Tibial artery (tissue), 4 donors: ENCODE measurements at regions not wholly inside any gene's neighbourhood (a gene's known extent, or its start where the extent isn't known, plus 50 kb on each side); places are given as distances from the start of the nearest gene placed in this dataset.
A peak's percentile ranks its signal among the peaks of the same experiment; 100 is the strongest.

Experiments
- DNase-seq, 2 donors: peaks; one replicate each; pipeline ENCODE4 v3.0.0-alpha.2; 2019
- H3K27ac ChIP-seq, 2 donors: fragments of 200-600 bp; sonication (generic) in 1 of 2; 1 replicate in 1 of 2; 2 replicates in 1 of 2; pipeline ENCODE4 v1.5.1; 2018 to 2019; ENCODE audit warnings: mild to moderate bottlenecking in 1 of 2
- H3K27me3 ChIP-seq, 2 donors: fragments of 200-600 bp; sonication (generic) in 1 of 2; one replicate each; pipeline versions ENCODE4 v1.5.1 to v1.6.0; 2016 to 2019
- H3K36me3 ChIP-seq, 3 donors: fragments of 200-600 bp; sonication (generic) in 2 of 3; one replicate each; pipeline ENCODE4 v1.5.1; 2016 to 2019; ENCODE audit warnings: mild to moderate bottlenecking in 2 of 3
- H3K4me1 ChIP-seq, 4 donors: fragments of 200-600 bp; sonication (generic) in 2 of 4; 1 replicate in 3 of 4; 2 replicates in 1 of 4; pipeline ENCODE4 v1.5.1; 2016 to 2019
- H3K4me3 ChIP-seq, 2 donors: fragments of 200-600 bp; sonication (generic) in 1 of 2; 1 replicate in 1 of 2; 2 replicates in 1 of 2; pipeline ENCODE4 v1.5.1; 2018 to 2019; ENCODE audit warnings: mild to moderate bottlenecking in 2 of 2
- H3K9me3 ChIP-seq, 3 donors: fragments of 200-600 bp; sonication (generic) in 1 of 3; one replicate each; pipeline ENCODE4 v1.5.1; 2016 to 2019
- intact Hi-C: fragments of 100-400 bp; cut with DNase I; formaldehyde crosslinking; loops from one replicate; pipeline ENCODE4 v1.15.0; 2023; ENCODE audit warnings: low total_unique reads
- TF ChIP-seq, protein P1 (sequence below), 2 experiments: fragments of 200-600 bp in 1 of 2; fragments of 450-650 bp in 1 of 2; IDR thresholded peaks; one replicate each; pipeline ENCODE4 v1.5.1; 2017 to 2019; ENCODE audit warnings: antibody characterized with exemption in 2 of 2, mild to moderate bottlenecking in 1 of 2, moderate library complexity in 1 of 2

DNA sequence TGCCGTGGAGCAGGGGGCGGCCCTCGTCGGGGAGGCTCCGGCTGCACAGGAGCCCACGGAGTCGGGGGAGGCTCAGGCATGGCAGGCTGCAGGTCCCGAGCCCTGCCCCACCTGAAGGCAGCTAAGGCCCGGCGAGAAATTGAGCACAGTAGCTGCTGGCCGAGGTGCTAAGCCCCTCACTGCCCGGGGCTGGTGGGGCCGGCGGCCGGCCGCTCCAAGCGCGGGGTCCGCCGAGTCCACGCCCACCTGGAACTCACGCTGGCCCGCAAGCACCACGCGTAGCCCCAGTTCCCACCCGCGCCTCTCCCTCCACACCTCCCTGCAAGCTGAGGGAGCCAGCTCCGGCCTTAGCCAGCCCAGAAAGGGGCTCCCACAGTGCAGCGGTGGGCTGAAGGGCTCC, 589.4 kb downstream of the PPP4R3C start:
- Histone ChIP-seq H3K4me1 (no peaks in the 10 kb centered on the region), H3K36me3 (no peaks in the 10 kb centered on the region), H3K9me3 (no peaks in the 10 kb centered on the region), H3K27ac (no peak overlapping the region), H3K4me3 (no peak overlapping the region), H3K27me3 (no peaks in the 10 kb centered on the region)
- intact Hi-C loops = no loop called here
- TF ChIP-seq, protein P1, sequence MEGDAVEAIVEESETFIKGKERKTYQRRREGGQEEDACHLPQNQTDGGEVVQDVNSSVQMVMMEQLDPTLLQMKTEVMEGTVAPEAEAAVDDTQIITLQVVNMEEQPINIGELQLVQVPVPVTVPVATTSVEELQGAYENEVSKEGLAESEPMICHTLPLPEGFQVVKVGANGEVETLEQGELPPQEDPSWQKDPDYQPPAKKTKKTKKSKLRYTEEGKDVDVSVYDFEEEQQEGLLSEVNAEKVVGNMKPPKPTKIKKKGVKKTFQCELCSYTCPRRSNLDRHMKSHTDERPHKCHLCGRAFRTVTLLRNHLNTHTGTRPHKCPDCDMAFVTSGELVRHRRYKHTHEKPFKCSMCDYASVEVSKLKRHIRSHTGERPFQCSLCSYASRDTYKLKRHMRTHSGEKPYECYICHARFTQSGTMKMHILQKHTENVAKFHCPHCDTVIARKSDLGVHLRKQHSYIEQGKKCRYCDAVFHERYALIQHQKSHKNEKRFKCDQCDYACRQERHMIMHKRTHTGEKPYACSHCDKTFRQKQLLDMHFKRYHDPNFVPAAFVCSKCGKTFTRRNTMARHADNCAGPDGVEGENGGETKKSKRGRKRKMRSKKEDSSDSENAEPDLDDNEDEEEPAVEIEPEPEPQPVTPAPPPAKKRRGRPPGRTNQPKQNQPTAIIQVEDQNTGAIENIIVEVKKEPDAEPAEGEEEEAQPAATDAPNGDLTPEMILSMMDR (IDR thresholded peaks at IDR 0.05) = no peak
- DNase-seq = no peak

DNA sequence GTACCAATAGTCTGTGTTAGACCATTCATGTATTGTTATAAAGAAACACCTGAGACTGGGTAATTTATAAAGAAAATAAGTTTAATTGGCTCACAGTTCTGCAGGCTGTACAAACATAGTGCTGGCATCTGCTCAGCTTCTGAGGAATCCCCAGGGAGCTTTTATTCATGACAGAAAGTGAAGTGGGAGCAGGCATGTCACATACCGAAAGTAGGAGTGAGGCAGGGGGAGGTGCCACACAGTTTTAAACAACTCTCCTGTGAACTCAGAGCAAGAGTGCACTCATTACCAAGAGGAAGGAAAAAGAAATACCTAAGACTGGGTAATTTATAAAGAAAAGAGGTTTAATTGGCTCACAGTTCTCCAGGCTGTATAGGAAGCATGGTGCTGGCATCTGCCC, 591.2 kb downstream of the PPP4R3C start:
- intact Hi-C loops = no loop called here

DNA sequence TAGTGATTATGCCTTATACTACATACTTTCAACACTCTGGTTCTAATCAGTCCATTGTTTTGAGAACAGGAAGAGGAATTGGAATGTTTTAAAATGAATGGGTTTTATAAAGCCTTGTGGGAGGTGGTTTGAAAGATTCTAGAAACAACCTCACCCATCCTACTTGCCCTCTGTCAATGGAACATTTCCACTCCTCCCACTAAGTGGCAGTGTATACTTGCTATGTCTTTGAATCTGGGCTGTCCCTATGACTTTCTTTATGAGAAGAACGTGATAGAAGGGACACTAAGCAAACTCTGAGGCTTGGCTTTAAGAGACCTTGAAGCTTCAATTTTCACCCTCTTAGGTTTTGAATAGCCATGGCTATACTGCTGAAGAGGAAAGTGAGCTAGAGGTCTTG, 611.2 kb downstream of the PPP4R3C start:
- H3K27ac ChIP-seq = no peak overlapping the region
- TF ChIP-seq, protein P1 (IDR thresholded peaks at IDR 0.05) = peak; percentile 11 to 20
- intact Hi-C loops = no loop called here
- no peak overlapping the region for H3K4me3 ChIP-seq
- no peak for DNase-seq
- no peaks in the 10 kb centered on the region for H3K4me1 ChIP-seq
- no peaks in the 10 kb centered on the region for H3K27me3 ChIP-seq
- no peaks in the 10 kb centered on the region for H3K9me3 ChIP-seq
- H3K36me3 ChIP-seq = no peaks in the 10 kb centered on the region

More for the DNA sequence above, 591.2 kb downstream of the PPP4R3C start:
- TF ChIP-seq, protein P1 (IDR thresholded peaks at IDR 0.05) = no peak
- H3K4me3 ChIP-seq = no peak overlapping the region
- no peak for DNase-seq
- H3K36me3 ChIP-seq = no peaks in the 10 kb centered on the region
- H3K9me3 ChIP-seq = no peaks in the 10 kb centered on the region
- H3K27ac ChIP-seq = no peak overlapping the region
- no peaks in the 10 kb centered on the region for H3K4me1 ChIP-seq
- no peaks in the 10 kb centered on the region for H3K27me3 ChIP-seq

DNA sequence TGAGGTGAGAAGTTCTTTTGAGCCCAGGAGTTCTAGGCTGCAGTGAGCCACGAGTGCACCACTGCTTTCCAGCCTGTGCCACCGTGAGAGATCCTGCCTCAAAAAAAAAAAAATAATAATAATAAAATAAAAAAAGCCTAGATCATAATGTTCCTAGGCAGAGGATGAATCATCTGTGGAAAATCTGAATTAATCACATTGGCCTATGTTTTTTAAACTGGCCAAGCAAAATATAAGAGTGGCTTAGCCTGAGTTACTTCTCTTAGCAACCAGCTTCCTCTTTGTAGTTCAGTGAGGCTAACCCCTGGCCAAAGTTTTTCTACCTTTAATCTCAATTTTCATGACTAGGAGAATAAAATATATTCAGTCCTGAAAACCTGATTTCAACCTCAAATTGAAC, 614.6 kb downstream of the PPP4R3C start:
- Histone ChIP-seq H3K9me3 (no peaks in the 10 kb centered on the region), H3K4me3 (no peak overlapping the region), H3K4me1 (no peaks in the 10 kb centered on the region), H3K36me3 (no peaks in the 10 kb centered on the region), H3K27ac (no peak overlapping the region), H3K27me3 (no peaks in the 10 kb centered on the region)
- no peak for DNase-seq
- intact Hi-C loops = no loop called here
- TF ChIP-seq, protein P1 (IDR thresholded peaks at IDR 0.05) = no peak

DNA sequence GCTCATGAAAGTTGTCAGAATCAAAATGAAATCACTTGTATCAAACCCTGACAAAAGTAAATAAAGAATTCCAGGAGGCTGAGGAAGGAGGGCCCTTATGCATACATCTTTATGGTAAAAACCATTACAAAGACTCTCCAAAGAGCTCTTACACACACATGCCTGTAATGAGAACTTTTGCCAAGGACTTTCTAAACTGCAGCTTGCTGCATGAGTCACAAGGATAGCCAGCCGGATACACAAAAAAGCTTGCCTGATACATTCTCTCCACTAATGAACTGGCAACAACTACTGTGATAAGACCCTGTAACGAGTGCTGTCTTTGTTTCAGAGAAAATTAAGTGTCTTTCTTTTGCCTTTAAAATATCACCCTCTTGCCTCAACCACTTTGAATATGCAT, 618.1 kb downstream of the PPP4R3C start:
- H3K27me3 ChIP-seq = no peaks in the 10 kb centered on the region
- no peak for DNase-seq
- intact Hi-C loops = no loop called here

More for the DNA sequence above, 618.1 kb downstream of the PPP4R3C start:
- Histone ChIP-seq H3K4me1 (no peaks in the 10 kb centered on the region), H3K4me3 (no peak overlapping the region), H3K36me3 (no peaks in the 10 kb centered on the region), H3K9me3 (no peaks in the 10 kb centered on the region), H3K27ac (no peak overlapping the region)
- TF ChIP-seq, protein P1 (IDR thresholded peaks at IDR 0.05) = no peak
